GM12864 (cell line): ENCODE measurements at regions not wholly inside any gene's neighbourhood (a gene's known extent, or its start where the extent isn't known, plus 50 kb on each side); places are given as distances from the start of the nearest gene placed in this dataset.

Experiments used
- DNase-seq: peaks from one replicate; pipeline ENCODE4 v3.0.0-alpha.2; 2011; ENCODE audit warnings: low read depth
- H3K4me3 ChIP-seq: 2 replicates; pipeline ENCODE4 v1.5.1; 2011; ENCODE audit warnings: mild to moderate bottlenecking, low read depth, low read length, control low read depth
- TF ChIP-seq, protein P1 (sequence below): IDR thresholded peaks from 2 replicates; pipeline ENCODE4 v1.5.1; 2011; ENCODE audit warnings: low read depth, mild to moderate bottlenecking, moderate library complexity, low read length, control low read depth, inconsistent platforms; ENCODE audit errors: missing control alignments

- no peak overlapping the region for H3K4me3 ChIP-seq
- no peak for DNase-seq
- TF ChIP-seq, protein P1, sequence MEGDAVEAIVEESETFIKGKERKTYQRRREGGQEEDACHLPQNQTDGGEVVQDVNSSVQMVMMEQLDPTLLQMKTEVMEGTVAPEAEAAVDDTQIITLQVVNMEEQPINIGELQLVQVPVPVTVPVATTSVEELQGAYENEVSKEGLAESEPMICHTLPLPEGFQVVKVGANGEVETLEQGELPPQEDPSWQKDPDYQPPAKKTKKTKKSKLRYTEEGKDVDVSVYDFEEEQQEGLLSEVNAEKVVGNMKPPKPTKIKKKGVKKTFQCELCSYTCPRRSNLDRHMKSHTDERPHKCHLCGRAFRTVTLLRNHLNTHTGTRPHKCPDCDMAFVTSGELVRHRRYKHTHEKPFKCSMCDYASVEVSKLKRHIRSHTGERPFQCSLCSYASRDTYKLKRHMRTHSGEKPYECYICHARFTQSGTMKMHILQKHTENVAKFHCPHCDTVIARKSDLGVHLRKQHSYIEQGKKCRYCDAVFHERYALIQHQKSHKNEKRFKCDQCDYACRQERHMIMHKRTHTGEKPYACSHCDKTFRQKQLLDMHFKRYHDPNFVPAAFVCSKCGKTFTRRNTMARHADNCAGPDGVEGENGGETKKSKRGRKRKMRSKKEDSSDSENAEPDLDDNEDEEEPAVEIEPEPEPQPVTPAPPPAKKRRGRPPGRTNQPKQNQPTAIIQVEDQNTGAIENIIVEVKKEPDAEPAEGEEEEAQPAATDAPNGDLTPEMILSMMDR: no peak
These were observed 755.2 kb upstream of the RAG2 start for GRCh38 chr11:37353192-37353591.

- DNase-seq: no peak
- H3K4me3 ChIP-seq: no peak overlapping the region
- TF ChIP-seq, protein P1: no peak
These were observed 754.4 kb upstream of the RAG2 start for GRCh38 chr11:37352485-37352884.

GRCh38 chr11:37343290-37343689 is 745.3 kb upstream of the RAG2 start:
- DNase-seq: no peak
- TF ChIP-seq, protein P1: no peak
- H3K4me3 ChIP-seq: no peak overlapping the region

GRCh38 chr11:37336401-37336800 is 738.4 kb upstream of the RAG2 start:
- DNase-seq: no peak
- TF ChIP-seq, protein P1: no peak
- H3K4me3 ChIP-seq: no peak overlapping the region

DNA sequence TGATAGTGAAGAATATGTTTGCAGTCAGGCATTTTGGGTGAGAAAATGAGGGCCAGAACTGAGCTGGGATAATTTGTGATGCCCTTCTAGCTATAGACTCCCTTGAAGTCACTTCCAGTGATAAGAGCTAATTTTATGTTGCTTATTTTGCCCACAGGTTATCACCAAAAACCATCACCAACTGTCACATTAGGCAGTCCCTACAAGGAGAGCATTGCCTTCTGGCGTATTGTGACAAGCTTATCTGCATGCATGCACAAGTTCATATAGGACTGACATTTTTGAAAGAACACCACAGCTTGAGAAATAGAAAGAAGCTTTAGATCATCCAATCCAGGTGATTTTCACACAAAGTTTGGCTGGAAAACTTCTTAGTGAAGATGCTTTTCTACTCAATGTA is 735.3 kb upstream of the RAG2 start:
- DNase-seq: no peak
- TF ChIP-seq, protein P1: no peak
- H3K4me3 ChIP-seq: no peak overlapping the region

GRCh38 chr11:37323843-37324242 is 725.8 kb upstream of the RAG2 start:
- H3K4me3 ChIP-seq: no peak overlapping the region
- TF ChIP-seq, protein P1: no peak
- no peak for DNase-seq

DNA sequence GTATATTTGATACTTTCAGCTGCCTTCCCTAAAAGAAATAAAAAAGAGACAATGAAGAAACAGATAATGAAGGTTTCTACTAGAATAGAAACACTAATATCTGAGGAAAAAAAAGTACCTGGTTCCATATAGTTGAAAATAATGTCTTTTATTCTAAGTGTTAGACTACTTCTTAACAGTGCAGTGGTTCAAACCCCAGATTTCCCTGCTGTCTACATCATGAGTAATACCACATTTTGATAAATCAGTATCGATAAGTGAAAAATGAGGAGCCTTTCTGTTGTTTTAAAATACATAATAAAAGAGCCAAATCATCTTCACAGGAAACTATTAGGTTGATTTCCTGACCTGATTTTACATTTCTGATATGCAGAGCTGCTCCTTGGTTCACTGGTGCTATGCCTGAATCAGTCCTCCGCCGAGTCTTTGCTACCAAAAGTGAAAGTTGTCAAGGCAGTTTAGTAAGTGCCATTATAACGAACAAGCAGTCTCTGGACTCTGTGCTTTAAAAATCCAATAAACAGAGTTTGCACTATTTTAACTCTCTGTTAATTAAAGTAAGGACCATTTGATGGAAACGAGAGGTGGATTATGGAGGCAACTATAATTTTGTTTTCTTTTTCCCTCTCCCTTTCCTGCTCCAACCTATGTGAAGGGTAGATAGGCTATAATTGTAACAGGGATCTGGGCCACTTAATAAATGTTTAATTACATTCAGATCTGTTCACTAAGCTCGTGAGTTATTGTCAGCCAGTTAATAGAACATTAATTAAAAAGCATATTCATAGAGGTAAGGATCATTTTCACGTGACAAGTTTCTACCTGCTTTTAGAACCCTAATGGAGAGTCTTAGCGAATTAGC is 724.5 kb upstream of the RAG2 start:
- H3K4me3 ChIP-seq: no peak overlapping the region
- TF ChIP-seq, protein P1: no peak
- DNase-seq: no peak
